Activated T-cell treated with anti-CD3 and anti-CD28 coated beads, Interleukin-2, amount 50 U/mL, for 1 hour (primary cell): ENCODE measurements at regions not wholly inside any gene's neighbourhood (a gene's known extent, or its start where the extent isn't known, plus 50 kb on each side); places are given as distances from the start of the nearest gene placed in this dataset.

Experiments used
- DNase-seq: peaks from one replicate; pipeline ENCODE4 v3.0.0-alpha.2; 2020

DNA sequence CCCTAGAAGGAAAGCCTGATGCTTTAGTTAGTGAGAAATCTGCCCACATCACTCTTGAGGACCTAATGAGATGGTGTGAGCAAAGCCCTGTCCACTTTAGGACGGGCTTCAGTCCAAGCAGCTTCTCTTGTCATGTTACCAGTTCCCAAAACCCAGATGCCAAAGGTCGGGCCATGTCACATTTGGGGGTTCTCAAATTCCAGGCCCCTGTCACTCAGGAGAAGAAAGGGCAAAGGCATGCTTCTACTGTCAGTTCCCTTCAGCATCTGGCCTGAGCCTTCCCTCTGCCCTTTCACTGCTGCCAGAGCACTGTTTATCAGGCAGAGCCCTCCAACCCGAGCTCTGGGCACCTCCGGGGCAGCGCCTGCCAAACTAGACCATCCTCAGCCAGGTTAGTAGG, 556.0 kb downstream of the BNC2 start:
- no peak for DNase-seq

- no peak for DNase-seq
Observed at GRCh38 chr9:16315720-16316119, 554.8 kb downstream of the BNC2 start.

GRCh38 chr9:16316456-16316855, 554.0 kb downstream of the BNC2 start:
- DNase-seq: no peak

DNA sequence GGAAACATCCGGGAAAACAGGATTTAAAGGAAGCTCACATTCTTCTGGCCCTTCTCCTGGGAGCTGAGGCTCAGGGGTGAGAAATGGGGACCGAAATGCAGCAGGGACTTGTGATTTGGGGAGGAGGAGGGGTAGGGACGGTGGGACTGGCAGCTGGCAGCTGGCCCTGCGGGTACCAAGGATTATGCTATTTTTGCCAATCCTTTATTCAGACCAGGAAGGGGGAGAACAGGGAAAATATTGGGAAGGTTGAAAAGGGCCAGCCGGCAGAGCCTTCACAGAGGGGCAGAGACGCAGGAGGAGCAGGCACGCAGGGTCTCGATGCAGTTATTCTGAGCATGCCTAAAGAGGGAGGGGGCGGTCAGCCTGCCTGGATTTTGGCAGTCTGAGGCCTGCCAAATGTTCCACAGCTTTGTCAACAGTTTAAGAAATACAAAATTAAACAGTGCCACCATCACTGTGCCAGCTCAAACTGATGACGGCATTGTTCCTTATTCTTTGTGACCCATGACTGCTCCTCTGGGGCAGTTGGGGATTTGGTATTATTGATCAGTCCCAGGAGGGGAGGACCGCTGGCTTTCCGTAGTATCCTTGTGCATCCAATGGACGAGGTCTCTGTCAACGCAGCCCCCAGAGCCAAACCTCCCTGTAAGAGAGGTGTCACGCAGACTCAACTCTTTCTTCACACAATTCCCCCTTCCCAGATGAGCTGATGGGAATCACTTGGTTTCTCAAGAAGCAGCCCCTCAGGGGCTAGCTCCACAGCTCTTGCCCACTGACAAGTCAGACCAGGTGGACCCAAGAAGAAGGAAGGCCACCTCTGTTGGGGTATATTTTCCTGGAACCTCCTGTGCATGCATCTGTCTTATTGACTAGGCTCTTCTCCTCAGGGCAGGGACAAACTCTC, 553.3 kb downstream of the BNC2 start:
- no peak for DNase-seq

DNA sequence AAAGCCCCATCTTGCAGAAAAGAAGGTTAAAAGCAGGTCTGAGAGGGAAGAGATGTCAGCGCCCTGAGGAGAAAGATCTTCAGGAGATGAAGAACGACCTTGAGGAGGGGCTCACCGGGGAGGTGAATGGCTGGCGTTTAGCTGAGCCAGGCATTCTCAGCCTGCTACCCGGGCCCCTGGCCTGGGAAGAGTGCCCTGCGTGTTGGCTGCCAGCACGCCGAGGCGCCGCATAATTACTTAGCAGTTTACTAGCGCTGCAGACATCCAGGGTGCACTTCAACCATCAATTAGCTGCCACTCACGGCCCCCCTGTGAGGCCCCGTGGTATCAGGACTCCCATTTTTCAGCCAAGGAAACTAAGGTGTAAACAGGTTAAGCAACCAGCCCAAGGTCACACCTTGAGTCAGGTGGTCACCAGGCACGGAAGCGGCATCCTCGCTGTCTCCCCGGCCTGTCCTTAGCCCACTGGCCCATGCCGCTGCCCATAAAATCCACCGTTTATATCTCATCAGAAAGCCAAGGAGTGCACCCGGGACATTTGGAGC, 551.9 kb downstream of the BNC2 start:
- no peak for DNase-seq

DNA sequence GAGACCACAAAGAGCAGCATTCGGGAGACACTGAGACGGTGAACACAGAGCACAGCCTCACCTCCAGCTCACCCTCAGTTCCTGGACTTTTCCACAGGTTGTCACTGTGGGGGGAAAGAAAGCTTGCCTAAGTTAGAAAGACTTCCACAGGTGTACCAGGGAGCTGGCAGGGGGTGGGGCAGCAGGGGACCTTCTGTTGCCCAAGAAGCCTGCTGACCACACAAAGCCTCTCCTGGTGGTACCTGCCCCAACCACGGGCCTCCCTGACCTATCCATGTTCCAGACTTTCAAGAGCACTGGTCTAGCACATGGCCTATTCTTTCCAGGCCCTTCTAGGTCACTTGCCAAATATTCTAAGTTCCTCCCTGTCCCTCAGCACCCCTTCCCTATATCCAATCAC, 550.8 kb downstream of the BNC2 start:
- DNase-seq: no peak

GRCh38 chr9:16320338-16320902, 550.0 kb downstream of the BNC2 start:
- DNase-seq: no peak

GRCh38 chr9:16321461-16322119, 548.9 kb downstream of the BNC2 start:
- no peak for DNase-seq

GRCh38 chr9:16322849-16323248, 547.6 kb downstream of the BNC2 start:
- no peak for DNase-seq

- DNase-seq: no peak
Observed at GRCh38 chr9:16325966-16326365, 544.5 kb downstream of the BNC2 start.

DNA sequence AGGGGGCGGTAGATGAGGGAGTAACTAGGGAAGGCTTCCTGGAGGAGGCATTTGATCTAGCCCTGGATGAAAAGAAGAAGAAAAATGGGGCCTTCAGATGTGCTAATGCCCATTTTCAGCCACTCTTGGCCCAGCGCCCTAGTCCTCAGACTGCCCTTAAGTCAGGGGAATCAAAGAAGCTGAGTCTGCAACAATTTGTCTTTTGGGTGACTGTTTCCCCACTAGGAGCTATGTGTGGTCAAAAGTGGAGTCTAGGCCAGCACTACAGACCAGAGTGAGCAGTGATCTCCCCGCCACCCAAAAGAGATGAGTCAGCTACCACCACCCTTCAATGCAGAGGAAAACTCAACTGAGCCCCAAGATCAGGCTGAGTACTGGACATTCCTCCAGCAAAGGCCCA, 542.1 kb downstream of the BNC2 start:
- no peak for DNase-seq

DNA sequence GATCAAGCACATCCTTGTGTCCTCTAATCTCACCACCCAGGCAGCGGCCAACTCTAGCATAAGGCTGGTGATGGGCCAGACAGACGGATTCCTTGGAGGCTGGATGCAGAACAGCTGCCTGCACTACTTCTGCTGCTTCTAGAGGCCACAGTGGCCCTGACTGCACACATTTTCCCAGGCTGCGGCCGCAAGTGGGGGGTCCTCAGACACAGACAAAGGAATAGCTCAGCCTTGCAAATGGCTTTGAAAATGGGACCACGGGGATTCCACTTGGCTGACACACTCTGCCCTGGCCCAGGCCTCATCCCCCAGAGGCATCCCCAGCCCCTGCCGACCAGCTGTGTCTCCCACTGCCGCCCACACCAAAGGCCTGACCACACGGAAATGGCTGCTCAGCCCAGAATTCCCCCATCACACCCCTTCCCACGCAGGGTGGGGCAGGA, 540.8 kb downstream of the BNC2 start:
- no peak for DNase-seq

DNA sequence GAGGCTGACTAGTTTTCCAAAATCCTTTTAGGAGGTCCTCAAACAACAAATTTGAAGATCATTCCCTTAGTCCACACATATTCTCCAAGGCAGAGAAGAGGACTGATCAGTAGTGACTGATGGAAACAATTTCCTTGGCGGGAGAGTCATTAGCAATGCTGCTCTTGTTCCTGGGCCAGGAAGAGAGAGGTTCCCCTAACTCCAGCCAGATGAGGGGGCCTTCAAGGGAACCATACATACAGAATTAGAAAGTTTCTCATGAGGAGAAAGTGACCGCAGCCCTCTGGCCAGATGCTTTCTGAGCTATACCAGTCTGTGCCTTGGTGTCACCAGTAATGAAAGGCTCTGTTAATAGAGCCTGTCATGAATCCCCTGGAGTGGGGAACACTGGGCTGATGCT, 539.4 kb downstream of the BNC2 start:
- no peak for DNase-seq

DNA sequence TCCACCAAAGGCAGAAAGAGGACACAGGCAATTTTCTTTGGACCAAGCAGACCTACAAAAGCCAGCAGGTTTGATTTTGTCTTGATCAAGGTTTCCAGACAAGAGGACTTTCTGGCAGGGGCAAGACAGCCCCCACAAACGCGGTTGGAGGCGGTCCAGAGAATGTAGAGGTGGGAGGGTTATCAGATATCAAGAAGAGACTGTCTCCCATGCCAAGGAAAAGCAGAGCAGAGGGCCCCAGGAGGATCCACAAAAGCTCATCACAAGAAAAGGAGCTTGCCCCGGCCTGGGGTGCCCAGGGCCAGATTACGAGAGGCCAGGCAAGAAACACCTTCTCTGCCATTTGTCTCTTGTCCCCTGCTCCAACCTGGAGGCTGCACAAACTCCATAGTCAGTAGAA, 538.9 kb downstream of the BNC2 start:
- DNase-seq: no peak

- no peak for DNase-seq
Observed at GRCh38 chr9:16333691-16334090, 536.8 kb downstream of the BNC2 start.

- DNase-seq: no peak
Observed at GRCh38 chr9:16335788-16336580, 534.5 kb downstream of the BNC2 start.

- no peak for DNase-seq
Observed at GRCh38 chr9:16336833-16337232, 533.6 kb downstream of the BNC2 start.

- no peak for DNase-seq
Observed at GRCh38 chr9:16337322-16338029, 533.0 kb downstream of the BNC2 start.

DNA sequence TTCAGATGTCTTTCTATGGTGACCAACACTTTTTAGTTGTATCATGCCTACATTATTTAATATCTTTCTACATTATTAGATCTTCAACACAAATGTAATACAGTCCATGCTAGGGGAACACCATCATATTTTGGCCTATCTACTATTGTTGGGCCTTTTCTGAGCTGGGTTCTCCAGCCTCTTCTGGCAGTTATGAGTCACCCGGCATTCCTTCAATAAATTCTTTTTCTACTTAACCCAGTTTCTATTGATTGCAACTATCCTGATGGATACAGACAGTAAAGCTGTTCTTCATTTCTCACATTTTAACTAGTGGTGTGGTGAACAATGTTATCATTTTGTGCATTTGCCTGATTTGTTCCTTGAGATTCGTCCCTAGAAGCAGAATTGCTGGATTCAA, 529.3 kb downstream of the BNC2 start:
- no peak for DNase-seq

- no peak for DNase-seq
Observed at GRCh38 chr9:16342246-16343020, 528.0 kb downstream of the BNC2 start.
